MM.1S (cell line): ENCODE measurements at regions not wholly inside any gene's neighbourhood (a gene's known extent, or its start where the extent isn't known, plus 50 kb on each side); places are given as distances from the start of the nearest gene placed in this dataset.

ENCODE experiments used
- DNase-seq: peaks from one replicate; pipeline ENCODE4 v3.0.0-alpha.2; 2015
- H2AFZ ChIP-seq: fragments of 300-600 bp; sonication (generic); 2 replicates; pipeline ENCODE4 v1.6.0; 2016; ENCODE audit warnings: antibody characterized with exemption, low read length
- H3F3A ChIP-seq: fragments of 300-600 bp; sonication (generic); 2 replicates; pipeline ENCODE4 v1.6.1; 2016; ENCODE audit warnings: mild to moderate bottlenecking, antibody characterized with exemption, low read length, moderate library complexity, mixed read lengths; ENCODE audit not compliant: insufficient read depth
- H3K27ac ChIP-seq: fragments of 300-600 bp; sonication (generic); 2 replicates; pipeline ENCODE4 v1.5.1; 2016; ENCODE audit warnings: mild to moderate bottlenecking, low read length
- H3K27me3 ChIP-seq: fragments of 300-600 bp; sonication (generic); replicated peaks from 2 replicates; pipeline ENCODE4 v1.6.0; 2016; ENCODE audit warnings: low read length; ENCODE audit not compliant: insufficient read depth
- H3K36me3 ChIP-seq: fragments of 300-600 bp; sonication (generic); replicated peaks from 2 replicates; pipeline ENCODE4 v1.6.1; 2016; ENCODE audit warnings: mild to moderate bottlenecking, low read length, mixed read lengths; ENCODE audit not compliant: insufficient read depth
- H3K4me1 ChIP-seq: fragments of 300-600 bp; sonication (generic); 2 replicates; pipeline ENCODE4 v1.6.1; 2016; ENCODE audit warnings: low read length, mixed read lengths
- H3K4me2 ChIP-seq: fragments of 300-600 bp; sonication (generic); 2 replicates; pipeline ENCODE4 v1.6.0; 2016; ENCODE audit warnings: low read depth, low read length
- H3K4me3 ChIP-seq: fragments of 300-600 bp; sonication (generic); 2 replicates; pipeline ENCODE4 v1.5.1; 2016; ENCODE audit warnings: low read length, mixed read lengths
- H3K79me2 ChIP-seq: fragments of 300-600 bp; sonication (generic); 2 replicates; pipeline ENCODE4 v1.6.1; 2016; ENCODE audit warnings: mixed run types, low read length, mixed read lengths
- H3K9ac ChIP-seq: fragments of 300-600 bp; sonication (generic); 2 replicates; pipeline ENCODE4 v1.6.1; 2016; ENCODE audit warnings: low read length, mixed read lengths
- H3K9me2 ChIP-seq: fragments of 300-600 bp; sonication (generic); replicated peaks from 2 replicates; pipeline ENCODE4 v1.6.1; 2016; ENCODE audit warnings: mild to moderate bottlenecking, low read length, mixed read lengths; ENCODE audit not compliant: insufficient read depth
- H3K9me3 ChIP-seq: fragments of 300-600 bp; sonication (generic); replicated peaks from 2 replicates; pipeline ENCODE4 v1.6.1; 2016; ENCODE audit warnings: mild to moderate bottlenecking, low read length, mixed read lengths; ENCODE audit not compliant: insufficient read depth
- H4K20me1 ChIP-seq: fragments of 300-600 bp; sonication (generic); 2 replicates; pipeline ENCODE4 v1.6.1; 2016; ENCODE audit warnings: mild to moderate bottlenecking, low read length, moderate library complexity, mixed read lengths; ENCODE audit not compliant: insufficient read depth
- EZH2 ChIP-seq: fragments of 300-600 bp; sonication (generic); optimal IDR thresholded peaks from 2 replicates; pipeline ENCODE3; 2017; ENCODE audit warnings: low read depth, mild to moderate bottlenecking, antibody characterized with exemption, low read length, mixed read lengths
- EZH2phosphoT487 ChIP-seq: fragments of 300-600 bp; sonication (generic); IDR thresholded peaks from 2 replicates; pipeline ENCODE4 v1.6.1; 2018; ENCODE audit warnings: antibody characterized with exemption, low read length
- TF ChIP-seq, protein P1 (sequence below): fragments of 300-600 bp; sonication (generic); IDR thresholded peaks from 2 replicates; pipeline ENCODE4 v1.5.1; 2016; ENCODE audit warnings: antibody characterized with exemption, low read length, mixed read lengths

DNA sequence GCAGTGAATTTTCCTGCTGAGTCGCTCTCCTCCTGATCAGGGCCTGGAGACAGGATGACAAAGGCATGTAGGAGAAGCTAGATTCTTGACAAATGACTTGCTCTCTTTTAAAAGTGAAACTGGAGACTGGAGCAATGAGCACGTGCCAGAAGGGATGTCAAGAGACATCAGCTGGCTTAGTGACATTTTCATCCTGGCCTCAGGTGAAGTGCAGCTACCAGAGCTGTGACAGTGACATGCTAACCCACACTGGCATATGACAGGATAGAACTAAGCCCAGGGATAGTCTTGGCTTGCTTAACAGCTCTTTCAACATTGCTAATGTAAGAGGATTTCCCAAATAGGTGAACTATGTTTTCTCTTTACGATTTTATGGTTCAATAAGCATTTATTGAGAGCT lies 757.5 kb upstream of the DDX18 start:
- Histone ChIP-seq H3F3A (no peaks in the 10 kb centered on the region), H3K27ac (no peak overlapping the region), H3K9ac (no peak overlapping the region), H3K4me1 (peaks cover 4% of the 10 kb centered on the region; the same call in 1 of the 2 replicates), H3K4me3 (no peak overlapping the region), H3K27me3 (no peaks in the 10 kb centered on the region), H2AFZ (no peak overlapping the region), H3K9me3 (no peaks in the 10 kb centered on the region), H3K79me2 (no peaks in the 10 kb centered on the region), H3K9me2 (no peaks in the 10 kb centered on the region), H3K4me2 (no peak overlapping the region), H4K20me1 (no peaks in the 10 kb centered on the region), H3K36me3 (no peaks in the 10 kb centered on the region)
- TF ChIP-seq EZH2phosphoT487 = no peak
- TF ChIP-seq, protein P1, sequence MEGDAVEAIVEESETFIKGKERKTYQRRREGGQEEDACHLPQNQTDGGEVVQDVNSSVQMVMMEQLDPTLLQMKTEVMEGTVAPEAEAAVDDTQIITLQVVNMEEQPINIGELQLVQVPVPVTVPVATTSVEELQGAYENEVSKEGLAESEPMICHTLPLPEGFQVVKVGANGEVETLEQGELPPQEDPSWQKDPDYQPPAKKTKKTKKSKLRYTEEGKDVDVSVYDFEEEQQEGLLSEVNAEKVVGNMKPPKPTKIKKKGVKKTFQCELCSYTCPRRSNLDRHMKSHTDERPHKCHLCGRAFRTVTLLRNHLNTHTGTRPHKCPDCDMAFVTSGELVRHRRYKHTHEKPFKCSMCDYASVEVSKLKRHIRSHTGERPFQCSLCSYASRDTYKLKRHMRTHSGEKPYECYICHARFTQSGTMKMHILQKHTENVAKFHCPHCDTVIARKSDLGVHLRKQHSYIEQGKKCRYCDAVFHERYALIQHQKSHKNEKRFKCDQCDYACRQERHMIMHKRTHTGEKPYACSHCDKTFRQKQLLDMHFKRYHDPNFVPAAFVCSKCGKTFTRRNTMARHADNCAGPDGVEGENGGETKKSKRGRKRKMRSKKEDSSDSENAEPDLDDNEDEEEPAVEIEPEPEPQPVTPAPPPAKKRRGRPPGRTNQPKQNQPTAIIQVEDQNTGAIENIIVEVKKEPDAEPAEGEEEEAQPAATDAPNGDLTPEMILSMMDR = no peak
- no peak for TF ChIP-seq EZH2
- no peak for DNase-seq

DNA sequence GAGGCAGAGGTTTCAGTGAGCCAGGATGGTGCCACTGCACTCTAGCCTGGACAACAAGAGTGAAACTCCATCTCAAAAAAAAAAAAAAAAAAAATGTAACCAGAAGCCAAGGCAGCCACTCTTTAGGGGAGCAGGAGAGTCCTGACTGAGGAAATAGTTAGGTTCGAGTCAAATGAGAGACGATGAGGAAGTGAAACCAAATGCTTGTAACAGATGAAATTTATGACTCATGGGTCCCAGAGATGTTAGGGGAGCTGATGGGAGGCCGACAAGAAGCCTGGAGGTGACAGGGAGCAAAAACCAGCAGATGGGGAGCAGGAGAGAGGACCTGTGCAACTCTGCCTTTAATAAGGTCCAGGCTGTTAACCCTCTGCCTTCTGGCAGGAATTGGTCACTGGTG lies 756.1 kb upstream of the DDX18 start:
- H3K9me2 ChIP-seq = no peaks in the 10 kb centered on the region

DNA sequence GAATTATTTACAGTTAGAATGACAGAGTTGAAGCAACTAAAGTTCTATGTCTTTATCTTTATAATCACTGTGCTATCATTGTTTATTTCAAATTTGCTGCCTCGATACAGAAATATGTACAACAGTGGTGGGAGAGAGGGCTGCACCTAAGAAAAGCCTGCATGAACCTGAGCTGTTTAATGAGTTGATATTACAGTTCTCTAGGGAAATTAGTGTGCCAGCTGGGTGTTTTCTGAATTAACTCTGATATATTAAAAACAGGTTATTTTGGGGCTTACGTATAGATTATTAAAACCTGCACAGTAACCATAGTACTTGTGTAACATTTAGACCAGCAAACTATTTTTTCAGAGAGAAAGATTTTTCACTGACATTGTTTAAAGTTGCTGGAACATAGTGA lies 750.5 kb upstream of the DDX18 start:
- Histone ChIP-seq H3K9me3 (no peaks in the 10 kb centered on the region), H3K79me2 (no peaks in the 10 kb centered on the region), H3K4me2 (no peak overlapping the region), H3K9ac (no peak overlapping the region), H3K4me1 (no peaks in the 10 kb centered on the region), H3K36me3 (no peaks in the 10 kb centered on the region), H3F3A (no peaks in the 10 kb centered on the region), H2AFZ (no peak overlapping the region), H3K4me3 (no peak overlapping the region), H4K20me1 (no peaks in the 10 kb centered on the region), H3K9me2 (no peaks in the 10 kb centered on the region), H3K27me3 (no peaks in the 10 kb centered on the region), H3K27ac (no peak overlapping the region)
- DNase-seq = no peak
- TF ChIP-seq EZH2phosphoT487 (no peak), EZH2 (no peak)
- TF ChIP-seq, protein P1 = no peak

More for the DNA sequence above, 756.1 kb upstream of the DDX18 start:
- peaks cover 4% of the 10 kb centered on the region; the same call in 1 of the 2 replicates for H3K4me1 ChIP-seq
- H4K20me1 ChIP-seq = no peaks in the 10 kb centered on the region
- no peaks in the 10 kb centered on the region for H3F3A ChIP-seq
- DNase-seq = peak; percentile 71
- no peak overlapping the region for H3K27ac ChIP-seq
- no peaks in the 10 kb centered on the region for H3K79me2 ChIP-seq
- no peaks in the 10 kb centered on the region for H3K9me3 ChIP-seq
- H3K27me3 ChIP-seq = no peaks in the 10 kb centered on the region
- no peak overlapping the region for H3K4me3 ChIP-seq
- H3K9ac ChIP-seq = no peak overlapping the region
- no peaks in the 10 kb centered on the region for H3K36me3 ChIP-seq
- H3K4me2 ChIP-seq = no peak overlapping the region
- TF ChIP-seq EZH2phosphoT487 (no peak), EZH2 (no peak)
- TF ChIP-seq, protein P1 = no peak
- no peak overlapping the region for H2AFZ ChIP-seq
